GM23338 (cell line): ENCODE measurements at regions not wholly inside any gene's neighbourhood (a gene's known extent, or its start where the extent isn't known, plus 50 kb on each side); places are given as distances from the start of the nearest gene placed in this dataset.

Source experiments
- ATAC-seq: fragments of 200-7000 bp; cut with Tn5 transposase; 3 replicates; pipeline ENCODE4 v1.9.1; 2020
- DNase-seq: peaks from one replicate; pipeline ENCODE4 v3.0.0-alpha.2; 2015; ENCODE audit warnings: low spot score
- H2AFZ ChIP-seq: fragments of 200-600 bp; sonication (generic); 2 replicates; pipeline ENCODE4 v1.8.0; 2016; ENCODE audit warnings: antibody characterized with exemption, mild to moderate bottlenecking, moderate library complexity
- H3F3A ChIP-seq: fragments of 200-600 bp; sonication (generic); replicated peaks from 2 replicates; pipeline ENCODE4 v1.8.0; 2017; ENCODE audit warnings: antibody characterized with exemption, mixed run types, low read depth
- H3K27ac ChIP-seq: fragments of 200-600 bp; sonication (generic); 2 replicates; pipeline ENCODE4 v1.6.1; 2016; ENCODE audit warnings: low read depth
- H3K27me3 ChIP-seq: fragments of 200-600 bp; sonication (generic); 2 replicates; pipeline ENCODE4 v1.8.0; 2016; ENCODE audit warnings: mild to moderate bottlenecking, mixed run types, moderate library complexity; ENCODE audit not compliant: insufficient read depth
- H3K36me3 ChIP-seq: fragments of 200-600 bp; sonication (generic); 2 replicates; pipeline ENCODE4 v1.8.0; 2016; ENCODE audit warnings: mild to moderate bottlenecking; ENCODE audit not compliant: insufficient read depth
- H3K4me1 ChIP-seq: fragments of 200-600 bp; sonication (generic); 2 replicates; pipeline ENCODE4 v1.8.0; 2016; ENCODE audit warnings: mild to moderate bottlenecking, moderate library complexity; ENCODE audit not compliant: insufficient read depth
- H3K4me2 ChIP-seq: fragments of 200-600 bp; sonication (generic); 2 replicates; pipeline ENCODE4 v1.7.1; 2017; ENCODE audit warnings: mixed run types
- H3K4me3 ChIP-seq: fragments of 200-600 bp; sonication (generic); 2 replicates; pipeline ENCODE4 v1.6.1; 2016; ENCODE audit warnings: mixed run types
- H3K79me2 ChIP-seq: fragments of 200-600 bp; sonication (generic); replicated peaks from 2 replicates; pipeline ENCODE4 v1.8.0; 2017; ENCODE audit warnings: mild to moderate bottlenecking; ENCODE audit not compliant: insufficient read depth
- H3K9me2 ChIP-seq: fragments of 200-600 bp; sonication (generic); 2 replicates; pipeline ENCODE4 v1.8.0; 2017; ENCODE audit not compliant: insufficient read depth
- H4K20me1 ChIP-seq: fragments of 200-600 bp; sonication (generic); replicated peaks from 2 replicates; pipeline ENCODE4 v1.8.0; 2017; ENCODE audit warnings: mild to moderate bottlenecking; ENCODE audit not compliant: insufficient read depth
- H3K27ac Mint-ChIP-seq: 2 replicates; pipeline ENCODE4 v1.8.0; 2020; ENCODE audit warnings: inconsistent platforms, mild to moderate bottlenecking, moderate library complexity, mixed read lengths
- H3K27me3 Mint-ChIP-seq: 3 replicates; pipeline ENCODE4 v1.8.0; 2022; ENCODE audit warnings: low read depth, mild to moderate bottlenecking, moderate library complexity, mixed read lengths, inconsistent platforms; ENCODE audit not compliant: insufficient read depth, poor library complexity
- H3K36me3 Mint-ChIP-seq: 3 replicates; pipeline ENCODE4 v1.8.0; 2021; ENCODE audit warnings: low read depth, mild to moderate bottlenecking, inconsistent platforms, moderate library complexity, mixed read lengths
- H3K4me1 Mint-ChIP-seq: 3 replicates; pipeline ENCODE4 v1.8.0; 2020; ENCODE audit warnings: mild to moderate bottlenecking, inconsistent platforms, mixed read lengths
- H3K4me3 Mint-ChIP-seq: 3 replicates; pipeline ENCODE4 v1.8.0; 2021; ENCODE audit warnings: moderate library complexity, mild to moderate bottlenecking, inconsistent platforms, mixed read lengths
- H3K9me3 Mint-ChIP-seq: 3 replicates; pipeline ENCODE4 v1.8.0; 2020; ENCODE audit warnings: moderate library complexity, mild to moderate bottlenecking, inconsistent platforms, mixed read lengths
- CREB1 ChIP-seq: fragments of 250-450 bp; sonication (Bioruptor Pico); IDR thresholded peaks from 2 replicates; pipeline ENCODE4 v1.5.0; 2020; ENCODE audit warnings: low read depth, mild to moderate bottlenecking, moderate library complexity
- CTCF ChIP-seq, 2 experiments: fragments of 200-600 bp in 1 of 2; sonication (generic) in 1 of 2; conservative IDR thresholded peaks; 2 replicates each; pipeline versions ENCODE4 v1.5.1 to v1.6.1; 2016 to 2017; ENCODE audit warnings: antibody characterized with exemption in 2 of 2, low read depth in 2 of 2, mild to moderate bottlenecking in 2 of 2, moderate library complexity in 1 of 2
- ETS1 ChIP-seq: IDR thresholded peaks from 2 replicates; pipeline ENCODE4 v1.6.1; 2016; ENCODE audit warnings: antibody characterized with exemption
- EZH2 ChIP-seq: fragments of 200-600 bp; sonication (generic); IDR thresholded peaks from one replicate; pipeline ENCODE4 v1.8.0; 2017; ENCODE audit warnings: antibody characterized with exemption, mild to moderate bottlenecking, low read depth; ENCODE audit not compliant: unreplicated experiment
- EZH2phosphoT487 ChIP-seq: fragments of 200-600 bp; sonication (generic); IDR thresholded peaks from one replicate; pipeline ENCODE4 v1.8.1; 2018; ENCODE audit warnings: antibody characterized with exemption; ENCODE audit not compliant: unreplicated experiment
- JUNB ChIP-seq: IDR thresholded peaks from one replicate; pipeline ENCODE4 v1.6.1; 2016; ENCODE audit warnings: antibody characterized with exemption; ENCODE audit not compliant: unreplicated experiment
- NANOG ChIP-seq: IDR thresholded peaks from 2 replicates; pipeline ENCODE4 v1.6.1; 2016; ENCODE audit warnings: antibody characterized with exemption, borderline replicate concordance
- POLR2AphosphoS5 ChIP-seq: IDR thresholded peaks from 2 replicates; pipeline ENCODE4 v1.6.1; 2016; ENCODE audit warnings: antibody characterized with exemption, low read depth
- REST ChIP-seq: IDR thresholded peaks from one replicate; pipeline ENCODE4 v1.6.1; 2018; ENCODE audit warnings: antibody characterized with exemption; ENCODE audit not compliant: unreplicated experiment
- STAT1 ChIP-seq: IDR thresholded peaks from one replicate; pipeline ENCODE4 v1.6.1; 2016; ENCODE audit warnings: antibody characterized with exemption; ENCODE audit not compliant: unreplicated experiment
- ZNF114 ChIP-seq: fragments of 250-450 bp; sonication (Bioruptor Pico); IDR thresholded peaks from 2 replicates; pipeline ENCODE4 v1.5.0; 2020; ENCODE audit warnings: mild to moderate bottlenecking, moderate library complexity
- ZNF331 ChIP-seq: fragments of 250-450 bp; sonication (Bioruptor Pico); IDR thresholded peaks from 2 replicates; pipeline ENCODE4 v1.5.0; 2020; ENCODE audit warnings: low read depth, mild to moderate bottlenecking, moderate library complexity
- ZNF462 ChIP-seq: fragments of 250-450 bp; sonication (Bioruptor Pico); IDR thresholded peaks from 2 replicates; pipeline ENCODE4 v1.5.0; 2020; ENCODE audit warnings: mild to moderate bottlenecking, moderate library complexity

GRCh38 chr4:30808276-30808675 lies 88.1 kb downstream of the PCDH7 start (continued):
- TF ChIP-seq ZNF462 (CRISPR knock-in tag) = no peak
- TF ChIP-seq NANOG = no peak
- no peak for TF ChIP-seq JUNB
- TF ChIP-seq EZH2 = no peak
- no peak for TF ChIP-seq CTCF (conservative IDR thresholded peaks at IDR 0.05; ENCODE audit: low read depth in 2 of 2)
- TF ChIP-seq CREB1 (CRISPR knock-in tag) = no peak
- TF ChIP-seq STAT1 = no peak
- TF ChIP-seq ZNF114 = no peak

GRCh38 chr4:30811296-30811695 lies 91.1 kb downstream of the PCDH7 start:
- Histone ChIP-seq H4K20me1 (no peaks in the 10 kb centered on the region), H3F3A (no peaks in the 10 kb centered on the region), H3K9me2 (no peaks in the 10 kb centered on the region), H3K4me1 (0 out of 2 replicates have a peak, but pooled peaks cover 6% of the 10 kb centered on the region), H3K27ac (no peak overlapping the region), H3K36me3 (no peaks in the 10 kb centered on the region), H2AFZ (no peak overlapping the region), H3K4me2 (no peak overlapping the region), H3K27me3 (no peaks in the 10 kb centered on the region), H3K79me2 (no peaks in the 10 kb centered on the region), H3K4me3 (no peak overlapping the region)
- no peaks in the 10 kb centered on the region for H3K27me3 Mint-ChIP-seq
- no peak for ATAC-seq
- peaks cover 2% of the 10 kb centered on the region; the same call in 2 of the 3 replicates for H3K4me1 Mint-ChIP-seq
- DNase-seq = no peak
- H3K9me3 Mint-ChIP-seq = no peaks in the 10 kb centered on the region
- H3K4me3 Mint-ChIP-seq = no peak overlapping the region
- no peaks in the 10 kb centered on the region for H3K36me3 Mint-ChIP-seq
- H3K27ac Mint-ChIP-seq = no peak overlapping the region
- TF ChIP-seq EZH2phosphoT487 (no peak), JUNB (no peak), NANOG (no peak), POLR2AphosphoS5 (no peak), ZNF114 (no peak), CREB1 (CRISPR knock-in tag) (no peak), REST (no peak), ZNF331 (CRISPR knock-in tag) (no peak), EZH2 (no peak), STAT1 (no peak), ETS1 (no peak)
